ENCODE measurements at regions not wholly inside any gene's neighbourhood (a gene's known extent, or its start where the extent isn't known, plus 50 kb on each side); places are given as distances from the start of the nearest gene placed in this dataset.

GRCh38 chr13:107534548-107534947, 680.8 kb downstream of the LIG4 start:
- no peak overlapping the region for H3K4me3 Mint-ChIP-seq
- no peak overlapping the region for H3K27ac ChIP-seq (ENCODE audit: low read depth, low read length)
- H3K4me1 Mint-ChIP-seq = no peaks in the 10 kb centered on the region
- H3K4me3 ChIP-seq (ENCODE audit: low read length in 2 of 2) = no peak overlapping the region
- no peak overlapping the region for H3K27ac Mint-ChIP-seq
- H3K27me3 ChIP-seq (ENCODE audit: insufficient read depth, low read length) = no peaks in the 10 kb centered on the region
- no peaks in the 10 kb centered on the region for H3K27me3 Mint-ChIP-seq
- no peak for DNase-seq
- no peaks in the 10 kb centered on the region for H3K4me1 ChIP-seq (ENCODE audit: insufficient read depth, low read length)
- intact Hi-C loops (cut with micrococcal nuclease) = no loop called here
- peaks cover 0 to 10% (median 2%) of the 10 kb centered on the region in 8 donors for H3K9me3 Mint-ChIP-seq
- CTCF ChIA-PET (ENCODE audit: partially characterized antibody) = no interaction called here
- H3K36me3 ChIP-seq (ENCODE audit: insufficient read depth, low read length) = no peaks in the 10 kb centered on the region
- no peaks in the 10 kb centered on the region for H3K9me3 ChIP-seq (ENCODE audit: control insufficient read depth in 1 of 2, low read length in 2 of 2)
- H3K36me3 Mint-ChIP-seq = no peaks in the 10 kb centered on the region
- POLR2A ChIA-PET (ENCODE audit: partially characterized antibody) = no interaction called here

- no peak for DNase-seq
- no peaks in the 10 kb centered on the region for H3K4me1 ChIP-seq (ENCODE audit: insufficient read depth, low read length)
- H3K36me3 Mint-ChIP-seq = no peaks in the 10 kb centered on the region
- no peak overlapping the region for H3K27ac Mint-ChIP-seq
- no peak overlapping the region for H3K4me3 ChIP-seq (ENCODE audit: low read length in 2 of 2)
- POLR2A ChIA-PET (ENCODE audit: partially characterized antibody) = no interaction called here
- CTCF ChIA-PET (ENCODE audit: partially characterized antibody) = no interaction called here
- no peaks in the 10 kb centered on the region for H3K27me3 ChIP-seq (ENCODE audit: insufficient read depth, low read length)
- H3K36me3 ChIP-seq (ENCODE audit: insufficient read depth, low read length) = no peaks in the 10 kb centered on the region
- no peak overlapping the region for H3K27ac ChIP-seq (ENCODE audit: low read depth, low read length)
- intact Hi-C loops (cut with micrococcal nuclease) = no loop called here
- no peak overlapping the region for H3K4me3 Mint-ChIP-seq
- H3K9me3 Mint-ChIP-seq = peaks cover 0 to 8% (median 2%) of the 10 kb centered on the region in 8 donors
- H3K4me1 Mint-ChIP-seq = no peaks in the 10 kb centered on the region
- peaks cover 0 to 3% of the 10 kb centered on the region in 2 donors for H3K9me3 ChIP-seq (ENCODE audit: control insufficient read depth in 1 of 2, low read length in 2 of 2)
- no peaks in the 10 kb centered on the region for H3K27me3 Mint-ChIP-seq
Measured at GRCh38 chr13:107531816-107532215, 683.5 kb downstream of the LIG4 start.

GRCh38 chr13:107531180-107531579, 684.2 kb downstream of the LIG4 start:
- H3K27me3 Mint-ChIP-seq = no peaks in the 10 kb centered on the region
- peaks cover 0 to 10% (median 2%) of the 10 kb centered on the region in 8 donors for H3K9me3 Mint-ChIP-seq
- intact Hi-C loops (cut with micrococcal nuclease) = no loop called here
- Histone ChIP-seq H3K4me1 (ENCODE audit: insufficient read depth, low read length) (no peaks in the 10 kb centered on the region), H3K9me3 (ENCODE audit: control insufficient read depth in 1 of 2, low read length in 2 of 2) (peaks cover 0 to 3% of the 10 kb centered on the region in 2 donors), H3K27me3 (ENCODE audit: insufficient read depth, low read length) (no peaks in the 10 kb centered on the region), H3K27ac (ENCODE audit: low read depth, low read length) (no peak overlapping the region), H3K4me3 (ENCODE audit: low read length in 2 of 2) (no peak overlapping the region), H3K36me3 (ENCODE audit: insufficient read depth, low read length) (no peaks in the 10 kb centered on the region)
- no peak overlapping the region for H3K27ac Mint-ChIP-seq
- POLR2A ChIA-PET (ENCODE audit: partially characterized antibody) = no interaction called here
- no peak for DNase-seq
- CTCF ChIA-PET (ENCODE audit: partially characterized antibody) = no interaction called here
- no peaks in the 10 kb centered on the region for H3K4me1 Mint-ChIP-seq
- H3K36me3 Mint-ChIP-seq = no peaks in the 10 kb centered on the region
- H3K4me3 Mint-ChIP-seq = no peak overlapping the region

- H3K4me1 Mint-ChIP-seq = no peaks in the 10 kb centered on the region
- H3K27ac Mint-ChIP-seq = no peak overlapping the region
- DNase-seq = no peak
- Histone ChIP-seq H3K4me3 (ENCODE audit: low read length in 2 of 2) (no peak overlapping the region), H3K27me3 (ENCODE audit: insufficient read depth, low read length) (no peaks in the 10 kb centered on the region), H3K27ac (ENCODE audit: low read depth, low read length) (no peak overlapping the region), H3K4me1 (ENCODE audit: insufficient read depth, low read length) (no peaks in the 10 kb centered on the region), H3K36me3 (ENCODE audit: insufficient read depth, low read length) (no peaks in the 10 kb centered on the region), H3K9me3 (ENCODE audit: control insufficient read depth in 1 of 2, low read length in 2 of 2) (peaks cover 0 to 3% of the 10 kb centered on the region in 2 donors)
- H3K4me3 Mint-ChIP-seq = no peak overlapping the region
- intact Hi-C loops (cut with micrococcal nuclease) = no loop called here
- peaks cover 0 to 10% (median 2%) of the 10 kb centered on the region in 8 donors for H3K9me3 Mint-ChIP-seq
- no peaks in the 10 kb centered on the region for H3K27me3 Mint-ChIP-seq
- ChIA-PET POLR2A (ENCODE audit: partially characterized antibody) (no interaction called here), CTCF (ENCODE audit: partially characterized antibody) (no interaction called here)
- H3K36me3 Mint-ChIP-seq = no peaks in the 10 kb centered on the region
Measured at GRCh38 chr13:107529035-107529434, 686.3 kb downstream of the LIG4 start.

- Histone ChIP-seq H3K27me3 (ENCODE audit: insufficient read depth, low read length) (no peaks in the 10 kb centered on the region), H3K27ac (ENCODE audit: low read depth, low read length) (no peak overlapping the region), H3K4me3 (ENCODE audit: low read length in 2 of 2) (no peak overlapping the region), H3K9me3 (ENCODE audit: control insufficient read depth in 1 of 2, low read length in 2 of 2) (no peaks in the 10 kb centered on the region), H3K4me1 (ENCODE audit: insufficient read depth, low read length) (no peaks in the 10 kb centered on the region), H3K36me3 (ENCODE audit: insufficient read depth, low read length) (no peaks in the 10 kb centered on the region)
- H3K4me3 Mint-ChIP-seq = no peak overlapping the region
- no peaks in the 10 kb centered on the region for H3K36me3 Mint-ChIP-seq
- POLR2A ChIA-PET (ENCODE audit: partially characterized antibody) = no interaction called here
- no peak overlapping the region for H3K27ac Mint-ChIP-seq
- H3K4me1 Mint-ChIP-seq = no peaks in the 10 kb centered on the region
- H3K9me3 Mint-ChIP-seq = peaks cover 0 to 9% (median 5%) of the 10 kb centered on the region in 8 donors
- no peaks in the 10 kb centered on the region for H3K27me3 Mint-ChIP-seq
- DNase-seq = no peak
- intact Hi-C loops (cut with micrococcal nuclease) = no loop called here
- CTCF ChIA-PET (ENCODE audit: partially characterized antibody) = no interaction called here
Measured at GRCh38 chr13:107518780-107519179, 696.6 kb downstream of the LIG4 start.

GRCh38 chr13:107518292-107518691, 697.0 kb downstream of the LIG4 start:
- Mint-ChIP-seq H3K36me3 (no peaks in the 10 kb centered on the region), H3K4me1 (no peaks in the 10 kb centered on the region), H3K9me3 (peaks cover 0 to 11% (median 5%) of the 10 kb centered on the region in 8 donors), H3K27ac (no peak overlapping the region), H3K4me3 (no peak overlapping the region), H3K27me3 (no peaks in the 10 kb centered on the region)
- ChIA-PET POLR2A (ENCODE audit: partially characterized antibody) (no interaction called here), CTCF (ENCODE audit: partially characterized antibody) (no interaction called here)
- intact Hi-C loops (cut with micrococcal nuclease) = no loop called here
- no peak overlapping the region for H3K27ac ChIP-seq (ENCODE audit: low read depth, low read length)
- no peaks in the 10 kb centered on the region for H3K27me3 ChIP-seq (ENCODE audit: insufficient read depth, low read length)
- H3K9me3 ChIP-seq (ENCODE audit: control insufficient read depth in 1 of 2, low read length in 2 of 2) = no peaks in the 10 kb centered on the region
- H3K36me3 ChIP-seq (ENCODE audit: insufficient read depth, low read length) = no peaks in the 10 kb centered on the region
- no peaks in the 10 kb centered on the region for H3K4me1 ChIP-seq (ENCODE audit: insufficient read depth, low read length)
- no peak for DNase-seq
- H3K4me3 ChIP-seq (ENCODE audit: low read length in 2 of 2) = no peak overlapping the region

- H3K27me3 Mint-ChIP-seq = no peaks in the 10 kb centered on the region
- Histone ChIP-seq H3K4me1 (ENCODE audit: insufficient read depth, low read length) (no peaks in the 10 kb centered on the region), H3K36me3 (ENCODE audit: insufficient read depth, low read length) (no peaks in the 10 kb centered on the region), H3K9me3 (ENCODE audit: control insufficient read depth in 1 of 2, low read length in 2 of 2) (no peaks in the 10 kb centered on the region), H3K27ac (ENCODE audit: low read depth, low read length) (no peak overlapping the region), H3K4me3 (ENCODE audit: low read length in 2 of 2) (no peak overlapping the region), H3K27me3 (ENCODE audit: insufficient read depth, low read length) (no peaks in the 10 kb centered on the region)
- ChIA-PET CTCF (ENCODE audit: partially characterized antibody) (no interaction called here), POLR2A (ENCODE audit: partially characterized antibody) (no interaction called here)
- no peaks in the 10 kb centered on the region for H3K4me1 Mint-ChIP-seq
- intact Hi-C loops (cut with micrococcal nuclease) = no loop called here
- H3K36me3 Mint-ChIP-seq = no peaks in the 10 kb centered on the region
- DNase-seq = no peak
- H3K9me3 Mint-ChIP-seq = peaks cover 0 to 12% (median 5%) of the 10 kb centered on the region in 8 donors
- no peak overlapping the region for H3K27ac Mint-ChIP-seq
- H3K4me3 Mint-ChIP-seq = no peak overlapping the region
Measured at GRCh38 chr13:107516517-107516916, 698.8 kb downstream of the LIG4 start.

- H3K4me1 ChIP-seq (ENCODE audit: insufficient read depth, low read length) = no peaks in the 10 kb centered on the region
- Mint-ChIP-seq H3K27me3 (no peaks in the 10 kb centered on the region), H3K9me3 (peaks cover 0 to 15% (median 4%) of the 10 kb centered on the region in 8 donors), H3K4me1 (no peaks in the 10 kb centered on the region), H3K27ac (no peak overlapping the region), H3K4me3 (no peak overlapping the region), H3K36me3 (no peaks in the 10 kb centered on the region)
- H3K27me3 ChIP-seq (ENCODE audit: insufficient read depth, low read length) = no peaks in the 10 kb centered on the region
- ChIA-PET CTCF (ENCODE audit: partially characterized antibody) (no interaction called here), POLR2A (ENCODE audit: partially characterized antibody) (no interaction called here)
- no peak for DNase-seq
- no peak overlapping the region for H3K4me3 ChIP-seq (ENCODE audit: low read length in 2 of 2)
- H3K36me3 ChIP-seq (ENCODE audit: insufficient read depth, low read length) = no peaks in the 10 kb centered on the region
- H3K27ac ChIP-seq (ENCODE audit: low read depth, low read length) = no peak overlapping the region
- intact Hi-C loops (cut with micrococcal nuclease) = no loop called here
- H3K9me3 ChIP-seq (ENCODE audit: control insufficient read depth in 1 of 2, low read length in 2 of 2) = no peaks in the 10 kb centered on the region
Measured at GRCh38 chr13:107512551-107512950, 702.8 kb downstream of the LIG4 start.

All from CD4-positive, alpha-beta memory T cell (primary cell).